GM06990 (cell line): ENCODE measurements at regions not wholly inside any gene's neighbourhood (a gene's known extent, or its start where the extent isn't known, plus 50 kb on each side); places are given as distances from the start of the nearest gene placed in this dataset.

ENCODE experiments used
- DNase-seq: peaks from one replicate; pipeline ENCODE4 v3.0.0-alpha.2; 2011; ENCODE audit not compliant: insufficient read length; ENCODE audit errors: extremely low read depth
- H3K27me3 ChIP-seq: replicated peaks from 2 replicates; pipeline ENCODE4 v1.6.0; 2011; ENCODE audit warnings: low read length; ENCODE audit not compliant: control insufficient read depth, insufficient read depth
- H3K36me3 ChIP-seq: 2 replicates; pipeline ENCODE4 v1.5.1; 2011; ENCODE audit warnings: low read length; ENCODE audit not compliant: control insufficient read depth, insufficient read depth
- H3K4me3 ChIP-seq: replicated peaks from 2 replicates; pipeline ENCODE4 v1.5.1; 2011; ENCODE audit warnings: low read depth, mild to moderate bottlenecking, control low read depth, low read length
- TF ChIP-seq, protein P1 (sequence below): IDR thresholded peaks from 2 replicates; pipeline ENCODE4 v1.5.1; 2011; ENCODE audit warnings: low read length, control low read depth, mild to moderate bottlenecking, inconsistent platforms; ENCODE audit not compliant: insufficient read depth, poor library complexity, severe bottlenecking

DNA sequence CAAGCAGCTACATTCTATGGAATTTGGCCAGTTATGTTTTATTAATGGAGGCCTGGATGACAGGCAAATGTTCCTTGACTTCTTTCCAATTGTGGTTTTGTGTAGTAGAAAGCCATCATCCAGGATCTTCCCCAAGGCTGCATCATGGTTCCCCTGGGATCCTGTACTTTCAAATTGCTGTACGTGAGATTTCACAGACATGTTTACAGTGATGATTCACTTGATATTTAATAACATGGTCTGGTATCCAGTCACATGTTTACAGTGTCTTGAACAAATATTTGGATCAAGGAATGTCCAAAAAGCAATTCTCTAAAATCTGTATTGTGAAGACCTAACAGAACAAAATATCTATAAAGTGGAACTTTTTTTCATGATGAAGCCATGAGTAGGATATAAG lies 68.3 kb upstream of the ST6GALNAC3 start:
- H3K36me3 ChIP-seq = no peaks in the 10 kb centered on the region
- TF ChIP-seq, protein P1, sequence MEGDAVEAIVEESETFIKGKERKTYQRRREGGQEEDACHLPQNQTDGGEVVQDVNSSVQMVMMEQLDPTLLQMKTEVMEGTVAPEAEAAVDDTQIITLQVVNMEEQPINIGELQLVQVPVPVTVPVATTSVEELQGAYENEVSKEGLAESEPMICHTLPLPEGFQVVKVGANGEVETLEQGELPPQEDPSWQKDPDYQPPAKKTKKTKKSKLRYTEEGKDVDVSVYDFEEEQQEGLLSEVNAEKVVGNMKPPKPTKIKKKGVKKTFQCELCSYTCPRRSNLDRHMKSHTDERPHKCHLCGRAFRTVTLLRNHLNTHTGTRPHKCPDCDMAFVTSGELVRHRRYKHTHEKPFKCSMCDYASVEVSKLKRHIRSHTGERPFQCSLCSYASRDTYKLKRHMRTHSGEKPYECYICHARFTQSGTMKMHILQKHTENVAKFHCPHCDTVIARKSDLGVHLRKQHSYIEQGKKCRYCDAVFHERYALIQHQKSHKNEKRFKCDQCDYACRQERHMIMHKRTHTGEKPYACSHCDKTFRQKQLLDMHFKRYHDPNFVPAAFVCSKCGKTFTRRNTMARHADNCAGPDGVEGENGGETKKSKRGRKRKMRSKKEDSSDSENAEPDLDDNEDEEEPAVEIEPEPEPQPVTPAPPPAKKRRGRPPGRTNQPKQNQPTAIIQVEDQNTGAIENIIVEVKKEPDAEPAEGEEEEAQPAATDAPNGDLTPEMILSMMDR = no peak

DNA sequence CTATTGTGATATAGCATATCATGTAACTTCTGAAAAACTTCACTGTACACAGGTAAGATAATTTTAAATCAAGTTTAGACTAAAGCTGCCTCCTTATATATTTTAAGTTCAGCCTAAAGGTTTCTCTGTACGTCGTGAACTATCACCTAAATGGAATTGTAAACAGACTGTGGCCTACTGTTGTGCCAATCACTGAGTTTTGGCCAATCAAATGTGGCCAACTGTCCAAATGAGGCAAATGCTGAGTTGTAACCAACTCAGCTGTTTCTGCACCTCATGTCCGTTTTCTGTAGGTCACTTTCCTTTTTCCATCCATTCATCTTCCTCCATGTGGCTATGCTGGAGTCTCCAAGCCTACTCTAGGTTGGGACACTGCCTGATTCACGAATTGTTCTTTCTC lies 63.7 kb upstream of the ST6GALNAC3 start:
- no peak overlapping the region for H3K4me3 ChIP-seq

More for the DNA sequence above, 68.3 kb upstream of the ST6GALNAC3 start:
- Histone ChIP-seq H3K4me3 (no peak overlapping the region), H3K27me3 (no peaks in the 10 kb centered on the region)
- DNase-seq = no peak

DNA sequence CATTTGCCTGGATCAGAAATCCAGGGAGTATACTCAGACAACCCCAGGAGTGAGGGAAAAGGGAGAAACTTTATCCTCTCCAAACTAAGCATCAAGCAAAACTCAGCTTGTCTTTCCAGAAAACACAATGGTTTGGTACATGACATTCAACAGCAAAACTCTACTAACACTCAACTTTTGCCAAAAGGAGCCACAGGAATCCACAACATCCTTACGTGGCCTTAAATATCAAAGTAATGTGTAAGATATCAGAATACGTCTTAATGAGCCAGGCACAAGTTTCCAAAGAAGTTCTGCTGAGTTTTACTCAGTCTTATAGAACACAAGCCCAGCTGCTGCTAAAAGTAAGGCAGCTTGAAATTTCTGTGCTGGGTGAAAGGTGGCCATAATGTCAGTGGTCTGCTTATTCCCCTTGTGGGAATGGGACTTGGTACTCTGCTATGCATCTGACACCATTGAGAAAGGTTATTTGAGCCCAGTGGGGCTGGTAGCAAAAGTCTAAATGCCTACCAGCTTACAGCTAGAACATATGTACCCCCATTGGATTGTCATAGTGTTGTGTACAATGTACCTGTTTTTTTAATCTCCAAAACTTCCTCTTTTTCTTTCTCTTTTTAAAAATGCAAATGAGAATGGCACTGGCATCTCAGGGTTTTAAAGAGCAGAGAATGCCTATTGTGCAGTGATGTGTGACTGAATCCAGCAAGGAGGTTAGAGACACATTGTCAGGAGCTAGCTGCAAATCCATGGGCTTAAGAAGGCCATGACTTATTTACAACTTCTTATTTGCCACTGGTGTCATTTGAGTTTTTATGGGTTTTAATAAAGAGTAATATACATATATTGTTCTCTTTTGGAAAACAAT lies 62.0 kb upstream of the ST6GALNAC3 start:
- Histone ChIP-seq H3K27me3 (no peaks in the 10 kb centered on the region), H3K36me3 (no peaks in the 10 kb centered on the region), H3K4me3 (no peak overlapping the region)
- TF ChIP-seq, protein P1 = no peak
- DNase-seq = no peak

More for the DNA sequence above, 63.7 kb upstream of the ST6GALNAC3 start:
- H3K36me3 ChIP-seq = no peaks in the 10 kb centered on the region
- TF ChIP-seq, protein P1 = no peak
- no peaks in the 10 kb centered on the region for H3K27me3 ChIP-seq
- DNase-seq = no peak

DNA sequence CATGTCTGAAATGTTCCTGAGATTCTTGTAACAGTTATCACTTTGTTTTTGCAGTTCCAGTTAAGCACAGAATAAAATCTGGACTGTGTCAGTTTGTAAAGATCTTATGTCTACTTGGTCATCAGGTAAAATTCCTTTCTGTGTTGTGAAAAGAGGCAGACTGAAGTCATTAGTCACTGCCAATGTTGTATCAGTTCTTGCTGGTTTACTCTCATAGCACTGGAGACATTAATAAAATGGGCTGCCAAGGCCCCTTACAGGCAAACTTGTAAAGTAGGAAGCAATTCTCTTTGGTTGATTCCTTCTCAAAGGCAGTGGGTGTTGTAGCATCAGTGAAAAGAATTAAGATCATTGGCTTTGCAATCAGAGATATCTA lies 61.4 kb upstream of the ST6GALNAC3 start:
- Histone ChIP-seq H3K36me3 (no peaks in the 10 kb centered on the region), H3K27me3 (no peaks in the 10 kb centered on the region), H3K4me3 (no peak overlapping the region)
- no peak for DNase-seq
- TF ChIP-seq, protein P1 = no peak

DNA sequence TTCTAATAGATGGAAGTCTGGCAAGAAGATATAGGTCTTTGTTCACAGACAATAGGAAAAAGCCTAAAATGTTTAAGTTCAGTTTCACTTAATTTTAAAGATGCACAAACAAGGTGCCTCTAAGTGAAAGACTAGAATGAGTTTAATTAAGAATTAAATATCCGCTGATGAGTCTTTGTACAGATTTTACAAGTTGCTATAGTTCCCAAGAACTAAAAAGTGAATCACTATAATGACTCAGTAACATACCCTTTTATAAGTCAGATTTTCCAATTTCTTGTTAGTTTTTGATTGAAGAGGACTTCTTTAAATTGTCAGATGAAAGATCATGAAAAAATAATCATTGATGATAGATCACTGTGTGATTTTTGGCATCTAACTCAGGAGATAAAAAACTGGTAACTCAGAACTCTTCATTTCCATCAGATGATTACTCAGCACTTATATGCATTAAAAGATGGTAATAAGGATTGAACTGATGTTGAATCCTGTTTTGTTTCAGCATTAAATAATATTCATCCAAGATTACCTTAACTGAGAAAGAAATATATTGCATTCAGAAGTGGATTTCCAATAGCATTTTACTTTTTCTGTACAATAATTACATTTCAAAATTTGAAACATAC lies 59.0 kb upstream of the ST6GALNAC3 start:
- TF ChIP-seq, protein P1 = no peak

More for the DNA sequence above, 59.0 kb upstream of the ST6GALNAC3 start:
- H3K4me3 ChIP-seq = no peak overlapping the region
- no peaks in the 10 kb centered on the region for H3K36me3 ChIP-seq
- H3K27me3 ChIP-seq = no peaks in the 10 kb centered on the region
- no peak for DNase-seq
